GM12878 (cell line): ENCODE measurements at regions not wholly inside any gene's neighbourhood (a gene's known extent, or its start where the extent isn't known, plus 50 kb on each side); places are given as distances from the start of the nearest gene placed in this dataset.

Experiments used
- ATAC-seq: fragments of 200-7000 bp; cut with Tn5 transposase; 3 replicates; pipeline ENCODE4 v1.9.1; 2020; ENCODE audit warnings: mild to moderate bottlenecking, moderate library complexity
- BruUV-seq: library from RNA; stranded (reverse); fragments of 400-500 nt; replicated peaks from 2 replicates; lab custom pipeline; 2021; lab: Mats Ljungman, UMichigan
- CTCF ChIA-PET: fragments of 300-600 bp; sonication (Branson Sonifier 250); formaldehyde crosslinking; extraction: SDS; loops from one replicate; lab custom pipeline; 2021; ENCODE audit warnings: inconsistent platforms; lab: Yijun Ruan, JAX
- POLR2A ChIA-PET: fragments of 350-600 bp; formaldehyde crosslinking; extraction: SDS; loops from one replicate; lab custom pipeline; 2021; ENCODE audit warnings: inconsistent platforms; lab: Charles Lee
- RAD21 ChIA-PET: fragments of 300-600 bp; sonication (Branson Sonifier 250); formaldehyde crosslinking; loops from one replicate; lab custom pipeline; 2023; ENCODE audit warnings: antibody characterized with exemption; ENCODE audit not compliant: unreplicated experiment; lab: Charles Lee
- SMC1A ChIA-PET: fragments of 300-600 bp; sonication (Branson Sonifier 250); formaldehyde crosslinking; loops from one replicate; lab custom pipeline; 2023; ENCODE audit not compliant: unreplicated experiment, uncharacterized antibody; lab: Charles Lee
- DNase-seq: peaks from one replicate; pipeline ENCODE4 v3.0.0-alpha.2; 2011; ENCODE audit warnings: low read depth, low spot score
- FAIRE-seq: peaks from 3 replicates; lab custom pipeline; 2011; peaks lifted over from hg19 to GRCh38; lab: Jason Lieb, UNC
- H2AFZ ChIP-seq: 2 replicates; pipeline ENCODE4 v1.6.0; 2011; ENCODE audit warnings: low read depth, low read length, control low read depth; ENCODE audit not compliant: control insufficient read depth
- H3K27ac ChIP-seq: 2 replicates; pipeline ENCODE4 v1.5.1; 2011; ENCODE audit warnings: control low read depth; ENCODE audit not compliant: control insufficient read depth, insufficient read depth
- H3K27me3 ChIP-seq, 2 experiments: replicated peaks in 1 of 2; 2 replicates each; pipeline versions ENCODE4 v1.6.0 to v1.6.1; 2011; ENCODE audit warnings: low read length in 1 of 2; ENCODE audit not compliant: control insufficient read depth in 2 of 2, insufficient read depth in 2 of 2
- H3K36me3 ChIP-seq, 2 experiments: 2 replicates each; pipeline ENCODE4 v1.5.1; 2011; ENCODE audit warnings: low read length in 1 of 2; ENCODE audit not compliant: control insufficient read depth in 2 of 2, insufficient read depth in 2 of 2
- H3K4me1 ChIP-seq: 2 replicates; pipeline ENCODE4 v1.6.1; 2011; ENCODE audit warnings: mild to moderate bottlenecking, low read length, moderate library complexity, mixed read lengths; ENCODE audit not compliant: control insufficient read depth, insufficient read depth
- H3K4me2 ChIP-seq: 2 replicates; pipeline ENCODE4 v1.6.0; 2011; ENCODE audit warnings: control low read depth; ENCODE audit not compliant: control insufficient read depth, insufficient read depth
- H3K4me3 ChIP-seq: fragments of 200-600 bp; sonication (generic); 2 replicates; pipeline ENCODE4 v1.5.1; 2016
- H3K79me2 ChIP-seq: 2 replicates; pipeline ENCODE4 v1.6.0; 2011; ENCODE audit warnings: low read length; ENCODE audit not compliant: control insufficient read depth, insufficient read depth
- H3K9ac ChIP-seq: 2 replicates; pipeline ENCODE4 v1.8.0; 2011; ENCODE audit warnings: low read length, control low read depth, mixed read lengths; ENCODE audit not compliant: control insufficient read depth, insufficient read depth
- H3K9me3 ChIP-seq: replicated peaks from 3 replicates; pipeline ENCODE4 v1.5.1; 2011; ENCODE audit warnings: mild to moderate bottlenecking, low read length; ENCODE audit not compliant: control insufficient read depth, insufficient read depth
- H4K20me1 ChIP-seq: 2 replicates; pipeline ENCODE4 v1.6.0; 2011; ENCODE audit not compliant: control insufficient read depth, insufficient read depth
- BHLHE40 ChIP-seq, 2 experiments: fragments of 450-650 bp in 1 of 2; IDR thresholded peaks; 2 replicates each; pipeline ENCODE4 v1.6.1; 2011 to 2017; ENCODE audit warnings: low read depth in 2 of 2, borderline replicate concordance in 1 of 2, improper control_type of control experiment in 1 of 2, low read length in 1 of 2, mild to moderate bottlenecking in 1 of 2
- CBX5 ChIP-seq: sonication (generic); IDR thresholded peaks from 2 replicates; pipeline ENCODE4 v1.6.1; 2016; ENCODE audit warnings: low read depth, moderate library complexity, mild to moderate bottlenecking, inconsistent platforms
- DPF2 ChIP-seq: fragments of 450-650 bp; IDR thresholded peaks from 2 replicates; pipeline ENCODE4 v1.6.1; 2017; ENCODE audit warnings: mild to moderate bottlenecking
- HDGF ChIP-seq: fragments of 450-650 bp; IDR thresholded peaks from 2 replicates; pipeline ENCODE4 v1.6.1; 2016; ENCODE audit warnings: antibody characterized with exemption
- IRF4 ChIP-seq: IDR thresholded peaks from 2 replicates; pipeline ENCODE4 v1.6.1; 2011; ENCODE audit warnings: low read depth, low read length
- MEF2B ChIP-seq: fragments of 450-650 bp; IDR thresholded peaks from 2 replicates; pipeline ENCODE4 v1.6.1; 2018; ENCODE audit warnings: mild to moderate bottlenecking, moderate library complexity; ENCODE audit not compliant: partially characterized antibody, poor library complexity, severe bottlenecking
- NFYA ChIP-seq: IDR thresholded peaks from 2 replicates; pipeline ENCODE4 v1.6.1; 2011; ENCODE audit warnings: low read depth, mild to moderate bottlenecking, low read length, improper control_type of control experiment, borderline replicate concordance
- NR2C1 ChIP-seq: fragments of 450-650 bp; IDR thresholded peaks from 2 replicates; pipeline ENCODE4 v1.6.1; 2017; ENCODE audit warnings: antibody characterized with exemption, mild to moderate bottlenecking, moderate library complexity
- POLR2AphosphoS2 ChIP-seq: IDR thresholded peaks from 2 replicates; pipeline ENCODE4 v1.6.1; 2011; ENCODE audit warnings: low read depth, mild to moderate bottlenecking, low read length, improper control_type of control experiment, moderate library complexity
- ZNF217 ChIP-seq: fragments of 450-650 bp; IDR thresholded peaks from 2 replicates; pipeline ENCODE4 v1.6.1; 2017; ENCODE audit warnings: antibody characterized with exemption, mild to moderate bottlenecking
- WGBS: methylation state at CpG from one replicate; pipeline ENCODE4 v1.1.6; 2016; ENCODE audit warnings: low lambda C conversion rate; ENCODE audit not compliant: insufficient replicate concordance, insufficient coverage; ENCODE audit errors: missing lambda C conversion rate; 5-methylcytosine and 5-hydroxymethylcytosine counted together
- in situ Hi-C: fragments of 300-500 bp; cut with MboI; formaldehyde crosslinking; loops from 9 replicates; pipeline ENCODE4 v1.14.3; 2018; ENCODE audit warnings: mixed read lengths
- intact Hi-C: fragments of 100-400 bp; cut with micrococcal nuclease; formaldehyde crosslinking; loops from one replicate; pipeline ENCODE4 v1.14.2; 2022; ENCODE audit not compliant: unreplicated experiment
- TF ChIP-seq, protein P1 (sequence below): fragments of 450-650 bp; IDR thresholded peaks from 2 replicates; pipeline ENCODE4 v1.6.1; 2017; ENCODE audit warnings: borderline replicate concordance
- TF ChIP-seq, protein P2 (sequence below): IDR thresholded peaks from 2 replicates; pipeline ENCODE4 v1.6.1; 2011; ENCODE audit warnings: borderline replicate concordance, low read depth, mild to moderate bottlenecking, moderate library complexity, low read length; ENCODE audit not compliant: insufficient read depth, poor library complexity, severe bottlenecking
- TF ChIP-seq, protein P3 (sequence below): fragments of 450-650 bp; formaldehyde crosslinking; IDR thresholded peaks from 2 replicates; pipeline ENCODE4 v1.4.0; 2022; ENCODE audit warnings: mild to moderate bottlenecking, moderate library complexity

- no peaks in the 10 kb centered on the region for H3K9me3 ChIP-seq
- ChIA-PET POLR2A (no interaction called here), CTCF (no interaction called here), SMC1A (no interaction called here), RAD21 (no interaction called here)
- TF ChIP-seq, protein P1, sequence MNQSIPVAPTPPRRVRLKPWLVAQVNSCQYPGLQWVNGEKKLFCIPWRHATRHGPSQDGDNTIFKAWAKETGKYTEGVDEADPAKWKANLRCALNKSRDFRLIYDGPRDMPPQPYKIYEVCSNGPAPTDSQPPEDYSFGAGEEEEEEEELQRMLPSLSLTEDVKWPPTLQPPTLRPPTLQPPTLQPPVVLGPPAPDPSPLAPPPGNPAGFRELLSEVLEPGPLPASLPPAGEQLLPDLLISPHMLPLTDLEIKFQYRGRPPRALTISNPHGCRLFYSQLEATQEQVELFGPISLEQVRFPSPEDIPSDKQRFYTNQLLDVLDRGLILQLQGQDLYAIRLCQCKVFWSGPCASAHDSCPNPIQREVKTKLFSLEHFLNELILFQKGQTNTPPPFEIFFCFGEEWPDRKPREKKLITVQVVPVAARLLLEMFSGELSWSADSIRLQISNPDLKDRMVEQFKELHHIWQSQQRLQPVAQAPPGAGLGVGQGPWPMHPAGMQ: no peak
- TF ChIP-seq HDGF: no peak
- TF ChIP-seq, protein P2, sequence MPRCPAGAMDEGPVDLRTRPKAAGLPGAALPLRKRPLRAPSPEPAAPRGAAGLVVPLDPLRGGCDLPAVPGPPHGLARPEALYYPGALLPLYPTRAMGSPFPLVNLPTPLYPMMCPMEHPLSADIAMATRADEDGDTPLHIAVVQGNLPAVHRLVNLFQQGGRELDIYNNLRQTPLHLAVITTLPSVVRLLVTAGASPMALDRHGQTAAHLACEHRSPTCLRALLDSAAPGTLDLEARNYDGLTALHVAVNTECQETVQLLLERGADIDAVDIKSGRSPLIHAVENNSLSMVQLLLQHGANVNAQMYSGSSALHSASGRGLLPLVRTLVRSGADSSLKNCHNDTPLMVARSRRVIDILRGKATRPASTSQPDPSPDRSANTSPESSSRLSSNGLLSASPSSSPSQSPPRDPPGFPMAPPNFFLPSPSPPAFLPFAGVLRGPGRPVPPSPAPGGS: no peak
- H3K4me3 ChIP-seq: no peak overlapping the region
- H4K20me1 ChIP-seq: no peaks in the 10 kb centered on the region
- no peak overlapping the region for H3K27ac ChIP-seq
- H3K4me1 ChIP-seq: no peaks in the 10 kb centered on the region
- H3K79me2 ChIP-seq: no peaks in the 10 kb centered on the region
- 5% methylated on average over 1 of the region's 1 CpG for WGBS
- H3K27me3 ChIP-seq: no peaks in the 10 kb centered on the region
- no peak overlapping the region for H3K9ac ChIP-seq
- no TSS peak for BruUV-seq
- no peak for DNase-seq
- H3K36me3 ChIP-seq: no peaks in the 10 kb centered on the region
- in situ Hi-C loops (no loop called here), intact Hi-C loops (no loop called here)
- FAIRE-seq: no peak
- H2AFZ ChIP-seq: no peak overlapping the region
- H3K4me2 ChIP-seq: no peak overlapping the region
- ATAC-seq: no peak
Observed at GRCh38 chr4:36492041-36492440, 210.6 kb downstream of the DTHD1 start.

- no peak for ATAC-seq
- Histone ChIP-seq H2AFZ (no peak overlapping the region), H3K9ac (no peak overlapping the region), H3K27ac (no peak overlapping the region), H3K27me3 (no peaks in the 10 kb centered on the region), H3K4me3 (no peak overlapping the region), H3K4me2 (no peak overlapping the region), H3K4me1 (no peaks in the 10 kb centered on the region), H3K79me2 (no peaks in the 10 kb centered on the region), H3K36me3 (no peaks in the 10 kb centered on the region), H4K20me1 (no peaks in the 10 kb centered on the region), H3K9me3 (no peaks in the 10 kb centered on the region)
- ChIA-PET SMC1A (interaction anchor here (0.7 kb wide), 1 partner anchor 1137 kb away, joined by 3 read pairs; no protein-coding TSS in a partner anchor), POLR2A (no interaction called here), RAD21 (no interaction called here), CTCF (no interaction called here)
- 86% methylated on average over 1 of the region's 1 CpG for WGBS
- no TSS peak for BruUV-seq
- no peak for FAIRE-seq
- intact Hi-C loops: no loop called here
- no peak for DNase-seq
- in situ Hi-C loops: no loop called here
- TF ChIP-seq POLR2AphosphoS2 (no peak), NR2C1 (no peak), MEF2B (no peak), CBX5 (no peak), IRF4 (no peak), ZNF217 (no peak), BHLHE40 (IDR thresholded peaks at IDR 0.05; ENCODE audit: borderline replicate concordance in 1 of 2, low read depth in 2 of 2, low read length in 1 of 2) (no peak), NFYA (no peak), DPF2 (no peak)
- TF ChIP-seq, protein P3, sequence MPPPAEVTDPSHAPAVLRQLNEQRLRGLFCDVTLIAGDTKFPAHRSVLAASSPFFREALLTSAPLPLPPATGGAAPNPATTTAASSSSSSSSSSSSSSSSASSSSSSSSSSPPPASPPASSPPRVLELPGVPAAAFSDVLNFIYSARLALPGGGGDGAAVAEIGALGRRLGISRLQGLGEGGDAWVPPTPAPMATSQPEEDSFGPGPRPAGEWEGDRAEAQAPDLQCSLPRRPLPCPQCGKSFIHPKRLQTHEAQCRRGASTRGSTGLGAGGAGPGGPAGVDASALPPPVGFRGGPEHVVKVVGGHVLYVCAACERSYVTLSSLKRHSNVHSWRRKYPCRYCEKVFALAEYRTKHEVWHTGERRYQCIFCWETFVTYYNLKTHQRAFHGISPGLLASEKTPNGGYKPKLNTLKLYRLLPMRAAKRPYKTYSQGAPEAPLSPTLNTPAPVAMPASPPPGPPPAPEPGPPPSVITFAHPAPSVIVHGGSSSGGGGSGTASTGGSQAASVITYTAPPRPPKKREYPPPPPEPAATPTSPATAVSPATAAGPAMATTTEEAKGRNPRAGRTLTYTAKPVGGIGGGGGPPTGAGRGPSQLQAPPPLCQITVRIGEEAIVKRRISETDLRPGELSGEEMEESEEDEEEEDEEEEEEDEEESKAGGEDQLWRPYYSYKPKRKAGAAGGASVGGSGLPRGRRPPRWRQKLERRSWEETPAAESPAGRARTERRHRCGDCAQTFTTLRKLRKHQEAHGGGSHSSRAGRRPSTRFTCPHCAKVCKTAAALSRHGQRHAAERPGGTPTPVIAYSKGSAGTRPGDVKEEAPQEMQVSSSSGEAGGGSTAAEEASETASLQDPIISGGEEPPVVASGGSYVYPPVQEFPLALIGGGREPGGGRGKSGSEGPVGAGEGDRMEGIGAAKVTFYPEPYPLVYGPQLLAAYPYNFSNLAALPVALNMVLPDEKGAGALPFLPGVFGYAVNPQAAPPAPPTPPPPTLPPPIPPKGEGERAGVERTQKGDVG: no peak
Observed at GRCh38 chr4:36492590-36492989, 211.2 kb downstream of the DTHD1 start.
